Rectal smooth muscle tissue (tissue), 1 donor: ENCODE measurements at regions not wholly inside any gene's neighbourhood (a gene's known extent, or its start where the extent isn't known, plus 50 kb on each side); places are given as distances from the start of the nearest gene placed in this dataset.

Experiments
- H3K27ac ChIP-seq: one replicate; pipeline ENCODE4 v1.7.0; 2013; ENCODE audit warnings: low read depth, low read length, inconsistent platforms
- H3K27me3 ChIP-seq: one replicate; pipeline ENCODE4 v1.7.0; 2013; ENCODE audit warnings: low read length; ENCODE audit not compliant: control insufficient read depth, insufficient read depth
- H3K36me3 ChIP-seq: one replicate; pipeline ENCODE4 v1.7.0; 2013; ENCODE audit warnings: low read length; ENCODE audit not compliant: control insufficient read depth, insufficient read depth
- H3K4me1 ChIP-seq: one replicate; pipeline ENCODE4 v1.7.0; 2013; ENCODE audit warnings: low read length; ENCODE audit not compliant: control insufficient read depth, insufficient read depth
- H3K4me3 ChIP-seq: one replicate; pipeline ENCODE4 v1.7.0; 2013; ENCODE audit warnings: low read length
- H3K9ac ChIP-seq: one replicate; pipeline ENCODE4 v1.7.0; 2013; ENCODE audit warnings: low read length

GRCh38 chr2:16165518-16166326 is 225.4 kb downstream of the MYCN start:
- Histone ChIP-seq H3K27me3 (peaks cover under 1% of the 10 kb centered on the region), H3K27ac (no peak overlapping the region), H3K9ac (no peak overlapping the region), H3K4me3 (no peak overlapping the region), H3K4me1 (no peaks in the 10 kb centered on the region), H3K36me3 (no peaks in the 10 kb centered on the region)

- no peaks in the 10 kb centered on the region for H3K4me1 ChIP-seq
- H3K27me3 ChIP-seq = no peaks in the 10 kb centered on the region
- no peak overlapping the region for H3K27ac ChIP-seq
- H3K36me3 ChIP-seq = no peaks in the 10 kb centered on the region
- H3K9ac ChIP-seq = no peak overlapping the region
- H3K4me3 ChIP-seq = no peak overlapping the region
These were observed 222.2 kb downstream of the MYCN start for GRCh38 chr2:16162491-16163040.

DNA sequence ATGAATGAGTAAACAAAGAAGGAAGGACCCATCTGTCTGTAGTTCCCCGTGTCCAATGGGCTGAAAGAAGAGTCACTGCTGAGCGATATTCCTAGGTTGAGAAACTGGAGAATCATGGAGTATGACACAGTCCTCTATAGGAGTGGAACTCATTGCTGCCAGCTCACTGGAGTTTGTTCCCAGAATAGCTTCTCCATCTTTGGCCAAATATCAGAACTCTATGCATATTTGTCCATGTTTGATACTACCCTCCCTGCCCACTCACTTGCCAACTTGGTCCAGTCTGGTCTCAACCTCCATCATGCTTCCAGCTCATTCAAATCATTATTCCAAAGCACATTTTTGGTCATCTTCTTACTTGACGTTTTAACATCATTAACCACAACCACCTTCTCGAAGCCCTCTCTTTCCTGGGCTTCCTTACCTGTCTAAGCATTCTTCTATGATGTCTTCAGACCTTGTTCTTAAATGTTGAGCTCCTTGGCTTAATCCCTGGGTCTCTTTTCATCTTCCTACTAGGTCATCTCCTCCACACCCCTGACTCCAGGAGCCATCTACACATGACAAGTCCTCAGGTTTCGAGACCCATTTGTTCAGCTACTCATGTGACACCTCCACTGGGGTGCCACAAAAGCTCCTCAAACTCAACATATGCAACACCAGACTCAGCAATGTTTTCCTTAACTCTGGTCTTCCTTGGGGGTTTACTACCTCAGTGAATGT is 221.6 kb downstream of the MYCN start:
- Histone ChIP-seq H3K27me3 (no peaks in the 10 kb centered on the region), H3K36me3 (no peaks in the 10 kb centered on the region), H3K4me3 (no peak overlapping the region), H3K9ac (no peak overlapping the region), H3K4me1 (no peaks in the 10 kb centered on the region), H3K27ac (no peak overlapping the region)

DNA sequence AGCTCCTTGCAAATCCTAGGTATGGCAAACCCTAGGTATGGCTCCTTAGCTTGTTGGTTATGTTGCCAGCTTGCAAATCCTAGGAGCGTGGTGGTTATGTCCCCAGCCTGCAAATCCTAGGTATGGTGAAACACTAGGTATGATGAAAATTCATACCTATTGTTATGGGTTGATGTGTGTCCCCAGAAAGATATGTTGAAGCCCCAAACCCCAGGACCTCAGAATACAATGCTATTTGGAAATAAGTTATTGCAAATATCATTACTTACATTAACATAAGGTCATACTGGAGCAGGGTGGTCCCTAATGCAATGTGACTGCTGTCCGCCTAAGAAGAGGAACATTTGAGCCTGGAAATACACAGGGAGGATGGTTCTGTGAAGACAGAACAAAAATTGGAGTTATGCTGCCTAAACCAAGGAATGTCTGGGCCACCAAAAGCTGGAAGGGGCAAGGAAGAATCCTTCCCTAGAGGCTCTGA is 220.8 kb downstream of the MYCN start:
- no peak overlapping the region for H3K9ac ChIP-seq
- no peaks in the 10 kb centered on the region for H3K36me3 ChIP-seq
- H3K27me3 ChIP-seq = no peaks in the 10 kb centered on the region
- H3K27ac ChIP-seq = no peak overlapping the region
- no peak overlapping the region for H3K4me3 ChIP-seq
- H3K4me1 ChIP-seq = no peaks in the 10 kb centered on the region

DNA sequence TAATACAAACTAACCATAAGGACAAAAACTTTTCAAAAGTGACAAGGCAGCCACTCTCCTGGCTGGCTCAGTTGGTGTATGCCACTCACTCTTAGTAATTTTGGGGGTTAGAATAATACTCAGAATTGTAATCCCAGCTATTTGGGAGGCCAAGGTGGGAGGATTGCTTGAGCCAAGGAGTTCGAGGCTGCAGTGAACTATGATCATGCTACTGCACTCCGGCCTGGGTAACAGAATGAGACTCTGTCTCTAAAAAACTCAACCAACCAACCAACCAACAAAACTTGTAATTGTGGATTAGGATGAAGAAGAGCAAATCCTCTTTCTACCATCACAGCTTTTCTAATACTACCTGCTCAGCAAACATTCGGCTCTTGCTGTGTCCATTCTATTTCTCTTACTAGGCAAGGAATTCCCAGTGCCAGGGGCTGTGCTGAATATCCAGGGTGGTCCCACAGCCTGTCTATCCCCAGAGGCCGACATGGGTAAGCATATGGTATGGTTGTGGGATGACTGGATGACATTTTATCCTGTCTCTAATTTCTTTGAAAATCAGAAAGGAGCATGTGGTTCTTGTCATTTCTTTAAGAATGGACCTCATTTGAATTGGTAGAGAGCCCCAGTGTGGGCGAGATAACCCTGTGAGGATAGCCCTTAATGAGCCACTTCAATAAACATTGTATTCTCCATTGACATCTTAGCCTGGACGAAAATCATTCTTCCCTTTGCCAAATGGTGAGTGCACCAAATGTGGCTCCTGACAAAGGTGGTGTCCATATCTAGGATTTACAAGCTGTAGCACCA is 220.1 kb downstream of the MYCN start:
- H3K27ac ChIP-seq = no peak overlapping the region
- no peaks in the 10 kb centered on the region for H3K27me3 ChIP-seq
- no peaks in the 10 kb centered on the region for H3K4me1 ChIP-seq
- H3K36me3 ChIP-seq = no peaks in the 10 kb centered on the region
- H3K4me3 ChIP-seq = no peak overlapping the region
- no peak overlapping the region for H3K9ac ChIP-seq

DNA sequence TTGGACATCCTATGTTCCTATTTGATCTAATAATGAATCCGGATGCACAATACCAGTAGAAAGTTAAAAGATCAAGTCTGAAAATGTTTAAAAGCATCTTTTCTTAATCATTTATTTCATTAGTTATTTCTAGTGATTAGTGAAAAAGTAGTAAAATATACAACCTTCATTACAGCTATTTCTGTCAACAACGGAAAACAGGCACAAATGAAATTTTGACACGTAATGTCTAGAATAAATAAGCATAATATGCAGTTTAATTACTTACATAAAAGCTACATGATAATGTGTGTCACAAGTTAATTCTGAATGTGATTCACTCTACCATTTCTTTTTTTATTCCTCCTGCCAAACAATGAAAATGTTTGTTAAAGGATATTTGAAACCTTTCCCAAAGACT is 216.1 kb downstream of the MYCN start:
- no peaks in the 10 kb centered on the region for H3K27me3 ChIP-seq
- H3K4me1 ChIP-seq = no peaks in the 10 kb centered on the region
- no peak overlapping the region for H3K9ac ChIP-seq
- H3K36me3 ChIP-seq = no peaks in the 10 kb centered on the region
- no peak overlapping the region for H3K27ac ChIP-seq
- no peak overlapping the region for H3K4me3 ChIP-seq

GRCh38 chr2:16155766-16156165 is 215.4 kb downstream of the MYCN start:
- Histone ChIP-seq H3K36me3 (no peaks in the 10 kb centered on the region), H3K4me3 (no peak overlapping the region), H3K9ac (no peak overlapping the region), H3K27ac (no peak overlapping the region), H3K27me3 (no peaks in the 10 kb centered on the region), H3K4me1 (no peaks in the 10 kb centered on the region)

- Histone ChIP-seq H3K27me3 (no peaks in the 10 kb centered on the region), H3K4me1 (no peaks in the 10 kb centered on the region), H3K4me3 (no peak overlapping the region), H3K36me3 (no peaks in the 10 kb centered on the region), H3K27ac (no peak overlapping the region), H3K9ac (no peak overlapping the region)
These were observed 215.0 kb downstream of the MYCN start for GRCh38 chr2:16155366-16155765.

GRCh38 chr2:16154501-16155280 is 214.3 kb downstream of the MYCN start:
- no peak overlapping the region for H3K4me3 ChIP-seq
- H3K9ac ChIP-seq = no peak overlapping the region
- H3K27me3 ChIP-seq = no peaks in the 10 kb centered on the region
- no peaks in the 10 kb centered on the region for H3K36me3 ChIP-seq
- no peaks in the 10 kb centered on the region for H3K4me1 ChIP-seq
- no peak overlapping the region for H3K27ac ChIP-seq

- Histone ChIP-seq H3K4me3 (no peak overlapping the region), H3K9ac (no peak overlapping the region), H3K36me3 (no peaks in the 10 kb centered on the region), H3K27me3 (no peaks in the 10 kb centered on the region), H3K27ac (no peak overlapping the region), H3K4me1 (no peaks in the 10 kb centered on the region)
These were observed 213.7 kb downstream of the MYCN start for GRCh38 chr2:16154061-16154460.

DNA sequence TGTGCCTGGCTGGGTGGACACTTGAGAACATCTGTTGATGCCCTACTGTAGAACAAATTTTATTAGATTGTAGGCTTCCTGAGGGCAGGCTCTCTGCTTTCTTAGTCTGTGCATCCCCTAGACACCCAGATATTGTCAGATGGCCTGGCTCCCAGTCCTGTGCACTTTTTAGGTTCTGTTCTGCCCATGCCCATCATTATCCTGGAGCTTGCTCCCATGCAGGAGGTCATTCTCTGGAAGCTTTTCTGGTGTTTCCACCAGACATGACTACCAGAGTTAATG is 213.3 kb downstream of the MYCN start:
- H3K36me3 ChIP-seq = no peaks in the 10 kb centered on the region
- H3K4me1 ChIP-seq = no peaks in the 10 kb centered on the region
- no peak overlapping the region for H3K4me3 ChIP-seq
- H3K27ac ChIP-seq = no peak overlapping the region
- H3K9ac ChIP-seq = no peak overlapping the region
- no peaks in the 10 kb centered on the region for H3K27me3 ChIP-seq
